ENCODE measurements at regions not wholly inside any gene's neighbourhood (a gene's known extent, or its start where the extent isn't known, plus 50 kb on each side); places are given as distances from the start of the nearest gene placed in this dataset.

DNA sequence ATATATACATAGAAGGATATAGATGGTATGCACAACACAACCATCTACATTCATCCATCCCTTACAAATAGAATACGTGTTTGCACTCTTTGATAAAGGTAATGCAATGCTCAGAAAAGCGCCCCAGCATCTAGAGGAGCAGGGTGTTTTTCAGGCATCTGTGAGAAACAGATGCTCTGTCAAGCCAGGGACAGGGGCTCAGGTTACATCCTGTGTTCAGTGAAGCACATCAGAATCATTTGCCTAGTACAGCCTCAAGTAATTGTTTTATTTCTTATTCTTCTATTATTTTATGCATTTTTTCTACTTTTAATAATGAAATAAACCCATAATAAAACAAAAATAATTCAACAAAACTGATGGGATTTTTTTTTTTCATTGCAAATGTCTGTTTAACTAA, 50.5 kb upstream of the HIF1A start:
- TF ChIP-seq POLR2A (IDR thresholded peaks at IDR 0.05), result no peak
- TF ChIP-seq EP300 (IDR thresholded peaks at IDR 0.05), result no peak
- TF ChIP-seq POLR2AphosphoS5 (IDR thresholded peaks at IDR 0.05), result no peak

Measured in sigmoid colon (tissue), 4 donors.